HG03175 (cell line): ENCODE measurements at regions not wholly inside any gene's neighbourhood (a gene's known extent, or its start where the extent isn't known, plus 50 kb on each side); places are given as distances from the start of the nearest gene placed in this dataset.

Experiments
- ATAC-seq: cut with Tn5 transposase; IDR thresholded peaks from one replicate; pipeline ENCODE4 v1.9.1; 2021; ENCODE audit warnings: mild to moderate bottlenecking, moderate library complexity; ENCODE audit not compliant: unreplicated experiment

GRCh38 chr15:95409211-95409610, 921.3 kb upstream of the NR2F2 start:
- ATAC-seq: no peak

- ATAC-seq: no peak
These were observed 920.7 kb upstream of the NR2F2 start for GRCh38 chr15:95409626-95410310.

- ATAC-seq: no peak
These were observed 919.7 kb upstream of the NR2F2 start for GRCh38 chr15:95410757-95411156.

- no peak for ATAC-seq
These were observed 913.9 kb upstream of the NR2F2 start for GRCh38 chr15:95416576-95416975.

DNA sequence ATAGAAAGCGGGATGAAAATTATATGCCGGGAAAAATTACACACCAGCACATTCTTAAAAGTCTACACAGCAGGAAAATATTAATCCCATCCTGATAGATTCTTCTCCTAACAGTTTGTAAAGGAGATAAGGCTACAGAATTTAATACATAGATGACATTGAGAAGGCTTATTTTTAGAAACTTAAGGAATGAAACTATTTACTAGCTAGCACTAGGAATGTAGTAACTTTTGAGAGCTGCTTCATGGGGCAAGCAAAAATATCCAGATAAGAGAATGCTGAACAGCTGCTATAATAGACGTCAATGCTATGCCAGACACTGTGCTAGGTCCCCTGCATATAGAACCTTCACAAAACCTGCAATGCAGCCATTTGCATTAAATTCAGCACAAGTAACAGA, 912.7 kb upstream of the NR2F2 start:
- ATAC-seq: no peak

DNA sequence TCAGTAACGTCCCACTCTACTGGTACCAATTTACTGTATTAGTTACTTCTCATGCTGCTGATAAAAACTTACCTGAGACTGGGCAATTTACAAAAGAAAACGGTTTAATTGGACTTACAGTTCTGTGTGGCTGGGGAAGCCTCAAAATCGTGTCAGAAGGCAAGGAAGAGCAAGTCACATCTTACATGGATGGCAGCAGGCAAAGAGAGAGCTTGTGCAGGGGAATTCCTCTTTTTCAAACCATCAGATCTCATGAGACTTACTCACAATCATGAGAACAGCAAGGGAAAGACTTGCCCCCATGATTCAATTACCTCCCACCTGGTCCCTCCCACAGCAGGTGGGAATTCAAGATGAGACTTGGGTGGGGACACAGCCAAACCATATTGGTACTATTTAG, 908.2 kb upstream of the NR2F2 start:
- ATAC-seq: no peak

DNA sequence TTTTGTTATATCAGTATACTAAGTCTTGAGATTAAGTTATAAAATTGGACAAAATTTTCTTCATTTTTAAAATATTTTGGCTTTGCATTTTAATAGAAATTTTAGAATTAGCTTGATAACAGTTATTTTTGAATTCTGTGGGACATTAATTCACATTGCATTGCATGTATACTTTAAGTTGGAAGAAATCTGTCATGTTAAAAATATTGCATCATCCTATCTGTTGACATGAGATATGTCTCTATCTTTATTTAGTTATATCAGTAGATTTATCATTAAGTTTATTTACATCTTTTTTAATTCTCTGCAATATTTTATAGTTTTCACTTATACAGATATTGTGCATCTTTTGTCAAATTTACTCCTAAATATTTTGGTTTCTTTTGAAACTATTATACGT, 904.6 kb upstream of the NR2F2 start:
- no peak for ATAC-seq

DNA sequence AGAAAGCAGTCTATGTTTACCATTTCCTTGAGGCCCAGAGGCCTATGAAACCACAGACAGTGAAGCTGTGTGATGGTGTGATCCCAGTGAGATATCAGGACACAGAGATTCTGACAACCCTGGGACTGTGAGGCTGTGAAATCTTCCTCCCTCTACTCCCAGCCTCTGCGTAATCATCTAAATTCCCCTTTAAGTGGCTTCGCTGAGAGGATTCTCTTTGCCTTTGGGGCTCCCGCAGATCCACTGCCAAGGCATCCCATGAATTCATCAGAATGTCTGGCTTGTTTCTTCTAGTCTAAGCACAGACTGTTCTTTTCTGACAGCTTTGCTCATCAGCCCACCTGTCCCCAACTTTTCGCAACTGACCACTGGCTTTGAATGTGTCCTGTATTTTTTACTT, 901.2 kb upstream of the NR2F2 start:
- ATAC-seq: no peak

DNA sequence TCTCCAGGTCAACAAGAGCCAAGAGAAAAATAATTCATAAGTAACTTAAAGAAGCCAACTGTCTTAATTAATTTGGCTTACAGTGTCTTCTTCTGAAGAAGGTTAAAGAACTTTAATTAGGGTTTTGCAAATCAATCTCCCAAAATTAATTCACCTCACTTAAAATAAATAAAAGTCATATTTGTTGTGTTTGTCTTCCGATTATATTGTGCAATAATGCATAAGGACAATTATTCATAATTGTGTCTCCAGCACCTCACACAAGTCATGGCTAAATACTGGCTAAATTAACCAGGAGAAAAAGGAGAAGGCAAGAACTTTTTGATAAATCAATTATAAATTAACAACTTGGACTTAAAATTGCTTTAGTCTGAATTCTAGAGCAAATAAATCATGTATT, 899.0 kb upstream of the NR2F2 start:
- ATAC-seq: no peak

DNA sequence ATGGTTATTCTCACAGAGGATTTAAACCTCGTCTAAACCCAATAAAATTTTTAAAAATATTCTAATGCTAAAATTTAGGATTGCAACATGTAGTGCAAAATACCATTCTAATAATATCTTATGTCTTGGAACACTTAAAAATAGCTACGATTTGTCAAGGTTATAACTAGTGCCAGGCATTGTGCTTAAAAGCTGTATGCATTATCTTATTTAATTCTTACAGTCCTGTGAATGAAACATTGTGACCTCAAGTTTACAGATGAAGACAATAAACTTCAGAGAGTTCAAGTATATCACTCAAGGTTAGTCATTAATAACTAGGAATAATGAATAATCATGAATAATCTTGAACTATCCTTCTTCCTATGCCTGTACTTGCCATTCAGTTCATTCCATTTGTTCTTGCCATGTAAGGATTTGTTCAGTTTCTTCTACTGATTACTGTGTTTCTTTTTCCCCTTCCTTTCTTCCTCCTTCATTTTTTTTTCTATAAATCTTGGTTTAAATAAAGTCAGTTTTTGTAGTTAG, 897.6 kb upstream of the NR2F2 start:
- ATAC-seq: no peak

- ATAC-seq: no peak
These were observed 890.6 kb upstream of the NR2F2 start for GRCh38 chr15:95439922-95440376.

- ATAC-seq: no peak
These were observed 889.8 kb upstream of the NR2F2 start for GRCh38 chr15:95440712-95441111.

DNA sequence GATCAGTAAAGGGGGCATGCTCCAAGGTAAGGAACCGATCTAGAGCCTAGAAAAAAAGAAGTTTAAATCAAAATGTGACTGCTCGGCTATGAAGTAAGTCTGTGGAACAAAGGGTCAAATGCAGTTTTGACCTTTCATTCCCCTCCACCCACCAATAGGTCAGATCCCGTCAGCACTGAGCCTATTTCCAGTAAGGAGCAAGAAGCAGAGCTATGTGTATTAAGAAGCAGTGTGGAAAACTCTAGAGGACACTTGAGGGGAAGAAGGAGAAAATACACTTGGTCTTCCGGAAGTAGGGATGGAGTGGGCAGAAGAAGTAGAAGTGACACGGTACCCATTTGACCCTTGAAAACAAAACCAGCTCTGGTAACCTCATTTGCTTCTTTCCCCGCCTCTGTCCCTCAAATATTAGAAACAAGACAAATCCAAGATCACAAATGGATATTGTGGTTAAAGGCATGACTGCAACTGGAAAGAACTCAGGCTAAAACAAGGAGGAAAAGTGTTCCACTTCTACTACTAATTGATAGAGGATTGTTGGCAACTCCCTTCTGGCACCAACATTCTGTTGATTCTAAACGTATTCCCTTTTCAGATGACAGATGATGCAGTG, 888.3 kb upstream of the NR2F2 start:
- no peak for ATAC-seq

DNA sequence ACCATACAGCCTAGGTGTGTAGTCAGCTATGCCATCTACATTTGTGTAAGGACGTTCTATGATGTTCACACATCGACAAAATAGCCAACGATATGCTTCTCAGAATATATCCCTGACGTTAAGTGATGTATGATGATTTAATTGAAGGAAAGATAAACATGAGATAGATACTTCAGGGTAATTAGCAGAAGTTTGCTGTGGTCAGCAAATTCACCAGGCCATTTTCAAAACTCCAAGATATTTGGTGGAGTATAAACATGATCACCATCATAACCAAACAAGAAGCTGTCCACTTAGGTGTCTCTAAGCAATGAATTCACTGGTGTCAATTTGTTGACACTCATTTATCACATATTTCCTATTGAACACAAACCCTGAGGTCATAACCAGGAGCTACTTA, 885.6 kb upstream of the NR2F2 start:
- no peak for ATAC-seq

DNA sequence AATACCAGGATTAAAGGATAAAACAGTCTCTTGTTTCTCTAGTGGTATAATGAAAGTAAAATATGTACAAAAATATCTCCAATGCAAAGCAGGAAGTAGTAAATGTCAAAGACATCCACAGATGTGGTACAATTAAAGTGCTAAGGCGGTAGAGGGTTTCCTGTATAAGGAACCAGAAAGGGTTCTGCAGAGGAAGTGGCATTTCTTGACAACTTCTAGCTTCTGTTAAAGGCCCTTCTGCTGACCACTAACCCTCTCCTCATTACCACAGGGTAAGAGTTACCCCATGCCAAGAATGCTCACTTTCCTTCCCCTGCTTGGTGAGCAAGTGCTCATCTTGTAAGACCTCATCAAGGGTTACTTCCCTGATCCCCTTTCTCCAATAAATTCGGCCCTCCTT, 883.6 kb upstream of the NR2F2 start:
- no peak for ATAC-seq

DNA sequence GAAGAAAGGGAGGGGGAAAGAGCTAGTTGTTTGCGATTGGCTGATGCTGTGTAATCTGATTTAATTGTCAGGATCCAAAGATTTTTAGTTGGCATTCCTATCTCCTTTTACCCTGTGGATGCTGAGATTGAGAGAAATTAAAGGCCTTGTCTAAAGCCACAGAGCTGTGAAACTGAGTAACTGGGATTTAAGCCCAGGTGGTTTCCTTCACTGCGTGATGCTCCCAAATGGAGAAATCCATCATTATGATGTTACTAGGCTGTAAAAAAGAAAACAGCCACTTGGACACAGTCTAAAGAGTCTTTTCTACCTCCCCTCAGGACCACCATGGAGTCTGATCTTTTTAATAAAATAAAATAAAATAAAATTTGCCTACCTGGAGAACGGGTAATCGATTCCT, 883.0 kb upstream of the NR2F2 start:
- no peak for ATAC-seq

DNA sequence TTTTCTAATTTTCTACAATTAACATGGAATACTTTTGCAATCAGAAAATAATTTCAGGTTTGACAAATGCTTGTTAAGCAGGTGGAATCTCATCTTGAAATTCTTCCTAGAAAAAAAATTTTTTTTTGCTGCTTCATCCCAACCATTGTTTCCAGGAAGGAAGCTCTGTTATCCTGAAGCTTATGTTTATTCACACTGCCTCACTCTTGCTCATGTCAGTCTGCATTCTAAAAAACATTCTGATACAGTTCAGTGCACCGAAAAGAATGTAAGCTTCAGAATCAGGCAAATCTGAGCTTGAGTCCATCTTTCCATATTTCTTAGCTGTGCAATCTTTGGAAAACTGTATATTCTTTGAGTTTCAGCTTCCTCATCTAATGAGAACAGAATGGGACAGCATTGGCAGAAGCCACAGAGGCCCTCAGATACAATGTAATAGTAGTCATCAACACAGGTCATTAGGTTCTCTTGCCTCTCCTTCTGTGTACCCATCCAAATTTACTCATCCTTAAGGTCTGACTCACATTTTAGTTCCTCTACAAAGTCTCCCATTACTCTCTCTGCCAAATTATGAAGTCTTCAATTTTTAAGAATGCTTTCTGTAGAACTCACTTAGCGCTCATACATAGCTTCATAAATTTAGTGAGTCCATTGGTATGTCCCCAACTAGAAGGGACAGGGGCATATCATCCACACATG, 881.8 kb upstream of the NR2F2 start:
- ATAC-seq: no peak

GRCh38 chr15:95449230-95449628, 881.3 kb upstream of the NR2F2 start:
- ATAC-seq: no peak

DNA sequence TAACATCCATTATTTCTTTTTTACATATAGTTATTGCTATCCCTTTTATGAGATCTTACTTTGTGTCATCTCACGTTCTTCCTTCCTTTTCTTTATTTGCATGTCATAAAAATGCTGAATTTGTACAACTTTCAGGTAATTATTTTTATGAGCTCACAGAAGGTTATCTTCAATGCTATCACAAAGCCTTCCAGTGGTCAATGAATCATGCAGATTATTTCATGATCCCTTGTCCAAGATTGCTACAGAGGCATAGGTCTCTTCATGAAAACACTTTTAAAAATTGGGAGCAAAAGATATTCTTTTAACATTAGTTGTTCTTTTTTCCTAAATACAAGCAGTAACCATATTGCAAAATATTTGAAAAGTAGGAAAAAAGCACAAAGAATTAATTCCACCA, 880.1 kb upstream of the NR2F2 start:
- ATAC-seq: no peak

- no peak for ATAC-seq
These were observed 878.6 kb upstream of the NR2F2 start for GRCh38 chr15:95451938-95452337.

DNA sequence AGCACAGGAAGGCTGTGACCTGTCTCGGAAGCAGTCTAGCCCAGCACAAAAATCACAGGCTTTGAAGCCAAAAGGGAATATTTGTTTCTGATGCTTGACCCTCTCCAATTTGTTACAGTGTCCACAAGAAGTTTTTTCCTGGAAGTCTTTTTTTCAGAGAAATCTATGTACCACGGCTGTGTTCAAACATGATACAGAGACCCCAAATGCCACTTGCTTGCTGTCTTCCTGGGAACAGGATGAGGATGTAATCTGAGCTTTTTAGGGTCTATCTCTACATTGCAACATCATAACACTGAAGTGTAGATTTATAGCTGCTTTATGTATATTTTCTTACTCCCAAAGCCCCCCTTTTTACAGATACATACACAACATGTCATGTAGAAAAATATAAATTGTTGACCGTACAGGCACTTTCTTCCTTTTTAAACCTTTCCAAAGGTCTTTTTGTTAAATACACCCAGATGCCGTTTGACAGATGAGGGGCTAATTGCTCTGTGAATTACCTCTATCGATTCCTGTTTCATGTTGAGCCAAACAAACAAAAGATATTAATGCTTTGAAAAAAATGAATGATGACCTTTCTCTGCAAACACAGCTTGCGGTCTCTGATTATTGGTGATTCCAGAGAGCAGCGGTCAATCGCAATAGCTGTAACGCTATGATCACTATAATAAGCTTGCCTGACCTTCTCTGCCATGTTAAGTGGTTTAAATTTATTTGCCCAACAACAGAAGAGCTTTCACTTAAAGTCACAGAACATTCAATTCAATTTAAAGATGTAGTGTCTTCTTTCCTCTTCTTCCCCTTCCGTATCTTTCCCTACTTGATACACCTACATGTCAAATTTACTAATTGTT, 875.9 kb upstream of the NR2F2 start:
- ATAC-seq: no peak
